ENCODE measurements at regions not wholly inside any gene's neighbourhood (a gene's known extent, or its start where the extent isn't known, plus 50 kb on each side); places are given as distances from the start of the nearest gene placed in this dataset.

DNA sequence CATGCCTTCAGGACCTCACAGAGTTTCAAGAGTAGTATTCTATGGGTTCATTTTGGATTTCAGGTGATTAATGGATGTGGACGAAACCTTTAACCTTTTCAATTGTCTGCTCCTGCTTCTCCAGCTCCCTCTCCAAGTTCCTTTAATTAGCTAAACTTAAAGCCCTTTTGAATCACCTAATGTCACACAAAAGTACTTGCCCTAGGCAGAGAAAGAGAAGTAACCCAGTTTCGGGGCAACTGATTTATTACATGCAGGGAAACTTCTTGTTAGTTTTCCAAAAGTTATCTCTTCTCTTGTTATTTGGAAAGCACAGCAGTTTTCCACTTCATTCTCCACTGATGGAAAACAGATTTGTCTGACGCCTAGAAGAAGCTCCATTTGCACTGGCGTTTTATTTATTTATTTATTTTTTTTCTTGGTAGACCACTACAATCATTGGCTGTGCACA, 407.7 kb upstream of the JARID2 start:
- Histone ChIP-seq H4K20me1 (ENCODE audit: insufficient read depth, low read length) (no peaks in the 10 kb centered on the region), H3K27ac (ENCODE audit: low read depth, low read length, poor library complexity, severe bottlenecking) (no peak overlapping the region), H3K9me2 (ENCODE audit: insufficient read depth, low read length) (no peaks in the 10 kb centered on the region), H3K36me3 (ENCODE audit: insufficient read depth, low read length) (no peaks in the 10 kb centered on the region), H3K4me3 (ENCODE audit: low read depth, low read length, poor library complexity, severe bottlenecking) (no peak overlapping the region), H3K4me2 (ENCODE audit: low read length) (no peak overlapping the region), H3K4me1 (ENCODE audit: insufficient read depth, low read length, poor library complexity, severe bottlenecking) (no peaks in the 10 kb centered on the region), H2AFZ (ENCODE audit: low read length) (no peak overlapping the region), H3K79me2 (ENCODE audit: insufficient read depth, low read depth, low read length) (no peaks in the 10 kb centered on the region), H3K9me3 (ENCODE audit: low read length) (no peaks in the 10 kb centered on the region)
- no TSS peak for BruUV-seq (replicated peaks)
- ChIA-PET CTCF (ENCODE audit: unreplicated experiment) (no interaction called here), POLR2A (interaction anchor here (1.3 to 1.5 kb wide), 3 partner anchors 14 to 36 kb away, joined by 3 to 4 read pairs (median 4); no protein-coding TSS in a partner anchor)
- intact Hi-C loops (cut with micrococcal nuclease; ENCODE audit: unreplicated experiment) = no loop called here
- no peak for DNase-seq (ENCODE audit: low spot score)
- TF ChIP-seq, protein P1, sequence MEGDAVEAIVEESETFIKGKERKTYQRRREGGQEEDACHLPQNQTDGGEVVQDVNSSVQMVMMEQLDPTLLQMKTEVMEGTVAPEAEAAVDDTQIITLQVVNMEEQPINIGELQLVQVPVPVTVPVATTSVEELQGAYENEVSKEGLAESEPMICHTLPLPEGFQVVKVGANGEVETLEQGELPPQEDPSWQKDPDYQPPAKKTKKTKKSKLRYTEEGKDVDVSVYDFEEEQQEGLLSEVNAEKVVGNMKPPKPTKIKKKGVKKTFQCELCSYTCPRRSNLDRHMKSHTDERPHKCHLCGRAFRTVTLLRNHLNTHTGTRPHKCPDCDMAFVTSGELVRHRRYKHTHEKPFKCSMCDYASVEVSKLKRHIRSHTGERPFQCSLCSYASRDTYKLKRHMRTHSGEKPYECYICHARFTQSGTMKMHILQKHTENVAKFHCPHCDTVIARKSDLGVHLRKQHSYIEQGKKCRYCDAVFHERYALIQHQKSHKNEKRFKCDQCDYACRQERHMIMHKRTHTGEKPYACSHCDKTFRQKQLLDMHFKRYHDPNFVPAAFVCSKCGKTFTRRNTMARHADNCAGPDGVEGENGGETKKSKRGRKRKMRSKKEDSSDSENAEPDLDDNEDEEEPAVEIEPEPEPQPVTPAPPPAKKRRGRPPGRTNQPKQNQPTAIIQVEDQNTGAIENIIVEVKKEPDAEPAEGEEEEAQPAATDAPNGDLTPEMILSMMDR (conservative IDR thresholded peaks at IDR 0.05; ENCODE audit: low read length) = no peak
- TF ChIP-seq EZH2phosphoT487 (IDR thresholded peaks at IDR 0.05; ENCODE audit: borderline replicate concordance, low read depth, low read length) = no peak

DNA sequence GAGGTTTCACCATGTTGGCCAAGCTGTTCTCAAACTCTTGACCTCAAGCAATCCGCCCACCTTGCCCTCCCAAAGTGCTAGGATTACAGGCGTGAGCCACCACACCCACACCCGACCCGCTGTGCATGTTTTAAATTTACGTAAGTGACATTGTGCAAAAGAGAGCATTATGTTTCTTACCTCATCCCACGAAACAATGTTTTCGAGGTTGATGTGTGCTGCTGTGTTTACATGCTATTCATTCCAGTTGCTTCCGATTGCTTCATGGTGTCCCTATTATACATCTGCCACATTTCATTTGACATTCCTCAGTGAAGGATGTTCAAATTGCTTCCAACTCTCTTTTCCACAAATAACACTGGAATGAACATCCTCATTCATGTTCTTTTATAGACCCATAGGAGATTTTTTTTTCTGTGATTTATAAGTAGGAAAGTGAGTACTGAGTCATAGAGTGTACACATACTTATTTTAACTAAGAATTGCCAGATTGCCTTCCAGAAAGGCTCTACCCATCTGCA, 403.9 kb upstream of the JARID2 start:
- Histone ChIP-seq H3K9me3 (ENCODE audit: low read length) (no peaks in the 10 kb centered on the region), H3K27ac (ENCODE audit: low read depth, low read length, poor library complexity, severe bottlenecking) (no peak overlapping the region), H3K79me2 (ENCODE audit: insufficient read depth, low read depth, low read length) (no peaks in the 10 kb centered on the region), H2AFZ (ENCODE audit: low read length) (no peak overlapping the region), H3K9me2 (ENCODE audit: insufficient read depth, low read length) (no peaks in the 10 kb centered on the region), H3K36me3 (ENCODE audit: insufficient read depth, low read length) (no peaks in the 10 kb centered on the region), H3K4me1 (ENCODE audit: insufficient read depth, low read length, poor library complexity, severe bottlenecking) (no peaks in the 10 kb centered on the region), H3K4me3 (ENCODE audit: low read depth, low read length, poor library complexity, severe bottlenecking) (no peak overlapping the region), H4K20me1 (ENCODE audit: insufficient read depth, low read length) (no peaks in the 10 kb centered on the region), H3K4me2 (ENCODE audit: low read length) (no peak overlapping the region)
- TF ChIP-seq, protein P1 (conservative IDR thresholded peaks at IDR 0.05; ENCODE audit: low read length) = no peak
- no peak for TF ChIP-seq EZH2phosphoT487 (IDR thresholded peaks at IDR 0.05; ENCODE audit: borderline replicate concordance, low read depth, low read length)
- ChIA-PET CTCF (ENCODE audit: unreplicated experiment) (no interaction called here), POLR2A (interaction anchor here (0.5 kb wide), 1 partner anchor 24 kb away, joined by 3 read pairs; no protein-coding TSS in a partner anchor)
- no TSS peak for BruUV-seq (replicated peaks)
- intact Hi-C loops (cut with micrococcal nuclease; ENCODE audit: unreplicated experiment) = no loop called here
- DNase-seq (ENCODE audit: low spot score) = no peak

DNA sequence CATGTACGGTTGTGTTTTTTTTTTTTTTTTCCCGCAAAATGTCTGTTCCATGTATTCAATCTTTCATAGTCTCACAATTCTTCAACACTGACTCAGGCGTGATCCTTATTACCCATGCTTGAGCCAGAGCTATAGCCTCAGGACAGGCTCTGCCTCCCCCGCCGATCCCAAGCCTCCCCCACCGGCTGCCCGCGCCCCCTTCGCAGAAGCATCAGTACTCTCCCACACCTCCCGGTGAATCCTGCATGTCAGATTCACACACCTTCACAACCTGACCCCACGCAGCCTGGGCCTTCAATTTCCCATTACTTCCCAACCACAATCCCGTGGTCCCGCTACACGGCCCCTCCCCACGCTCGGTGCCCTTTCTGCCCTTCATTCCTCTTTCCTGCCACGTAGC, 401.5 kb upstream of the JARID2 start:
- H2AFZ ChIP-seq (ENCODE audit: low read length) = no peak overlapping the region
- DNase-seq (ENCODE audit: low spot score) = no peak
- no peaks in the 10 kb centered on the region for H3K9me3 ChIP-seq (ENCODE audit: low read length)
- POLR2A ChIA-PET = interaction anchor here (0.7 kb wide), 1 partner anchor 398 kb away, joined by 4 read pairs; no protein-coding TSS in a partner anchor
- H3K4me1 ChIP-seq (ENCODE audit: insufficient read depth, low read length, poor library complexity, severe bottlenecking) = no peaks in the 10 kb centered on the region
- BruUV-seq (replicated peaks) = no TSS peak
- no peak overlapping the region for H3K4me2 ChIP-seq (ENCODE audit: low read length)
- H3K36me3 ChIP-seq (ENCODE audit: insufficient read depth, low read length) = no peaks in the 10 kb centered on the region
- intact Hi-C loops (cut with micrococcal nuclease; ENCODE audit: unreplicated experiment) = no loop called here
- H3K79me2 ChIP-seq (ENCODE audit: insufficient read depth, low read depth, low read length) = no peaks in the 10 kb centered on the region
- no peak overlapping the region for H3K27ac ChIP-seq (ENCODE audit: low read depth, low read length, poor library complexity, severe bottlenecking)
- CTCF ChIA-PET (ENCODE audit: unreplicated experiment) = no interaction called here
- no peak overlapping the region for H3K4me3 ChIP-seq (ENCODE audit: low read depth, low read length, poor library complexity, severe bottlenecking)
- no peaks in the 10 kb centered on the region for H3K9me2 ChIP-seq (ENCODE audit: insufficient read depth, low read length)
- H4K20me1 ChIP-seq (ENCODE audit: insufficient read depth, low read length) = no peaks in the 10 kb centered on the region
- TF ChIP-seq, protein P1 (conservative IDR thresholded peaks at IDR 0.05; ENCODE audit: low read length) = no peak
- no peak for TF ChIP-seq EZH2phosphoT487 (IDR thresholded peaks at IDR 0.05; ENCODE audit: borderline replicate concordance, low read depth, low read length)
